ENCODE measurements at regions not wholly inside any gene's neighbourhood (a gene's known extent, or its start where the extent isn't known, plus 50 kb on each side); places are given as distances from the start of the nearest gene placed in this dataset.

DNA sequence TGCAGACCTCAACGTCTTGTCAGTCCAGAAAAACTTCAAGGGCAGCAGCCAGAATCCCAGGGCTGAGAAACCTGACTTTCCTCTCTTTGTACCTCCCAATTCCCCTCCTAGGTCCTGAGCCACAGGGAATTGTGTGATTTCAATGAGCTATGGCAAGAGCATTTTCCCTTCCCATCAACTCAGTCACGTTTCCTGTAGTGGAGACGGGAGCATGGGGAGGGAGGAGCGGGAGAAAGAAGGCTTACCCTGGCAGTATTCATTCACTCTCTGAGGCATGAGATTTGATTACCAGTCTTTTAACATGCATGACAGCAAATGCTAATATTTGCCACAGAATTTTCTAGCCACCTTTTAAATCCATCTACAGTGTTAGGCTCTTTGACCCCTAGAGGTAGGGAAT lies 109.4 kb upstream of the TBCA start:
- no peak overlapping the region for H3K4me3 Mint-ChIP-seq
- H3K36me3 Mint-ChIP-seq = no peaks in the 10 kb centered on the region
- TF ChIP-seq ZNF263 (CRISPR knock-in tag; IDR thresholded peaks at IDR 0.05; ENCODE audit: low read depth) (no peak), ZNF232 (CRISPR knock-in tag; IDR thresholded peaks at IDR 0.05) (no peak), SP1 (CRISPR knock-in tag; conservative IDR thresholded peaks at IDR 0.05) (no peak), ZNF671 (CRISPR knock-in tag; IDR thresholded peaks at IDR 0.05) (no peak), OVOL2 (CRISPR knock-in tag; IDR thresholded peaks at IDR 0.05; ENCODE audit: borderline replicate concordance) (no peak)
- TF ChIP-seq, protein P1, sequence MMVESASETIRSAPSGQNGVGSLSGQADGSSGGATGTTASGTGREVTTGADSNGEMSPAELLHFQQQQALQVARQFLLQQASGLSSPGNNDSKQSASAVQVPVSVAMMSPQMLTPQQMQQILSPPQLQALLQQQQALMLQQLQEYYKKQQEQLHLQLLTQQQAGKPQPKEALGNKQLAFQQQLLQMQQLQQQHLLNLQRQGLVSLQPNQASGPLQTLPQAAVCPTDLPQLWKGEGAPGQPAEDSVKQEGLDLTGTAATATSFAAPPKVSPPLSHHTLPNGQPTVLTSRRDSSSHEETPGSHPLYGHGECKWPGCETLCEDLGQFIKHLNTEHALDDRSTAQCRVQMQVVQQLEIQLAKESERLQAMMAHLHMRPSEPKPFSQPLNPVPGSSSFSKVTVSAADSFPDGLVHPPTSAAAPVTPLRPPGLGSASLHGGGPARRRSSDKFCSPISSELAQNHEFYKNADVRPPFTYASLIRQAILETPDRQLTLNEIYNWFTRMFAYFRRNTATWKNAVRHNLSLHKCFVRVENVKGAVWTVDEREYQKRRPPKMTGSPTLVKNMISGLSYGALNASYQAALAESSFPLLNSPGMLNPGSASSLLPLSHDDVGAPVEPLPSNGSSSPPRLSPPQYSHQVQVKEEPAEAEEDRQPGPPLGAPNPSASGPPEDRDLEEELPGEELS (CRISPR knock-in tag; IDR thresholded peaks at IDR 0.05) = no peak
- TF ChIP-seq, protein P2, sequence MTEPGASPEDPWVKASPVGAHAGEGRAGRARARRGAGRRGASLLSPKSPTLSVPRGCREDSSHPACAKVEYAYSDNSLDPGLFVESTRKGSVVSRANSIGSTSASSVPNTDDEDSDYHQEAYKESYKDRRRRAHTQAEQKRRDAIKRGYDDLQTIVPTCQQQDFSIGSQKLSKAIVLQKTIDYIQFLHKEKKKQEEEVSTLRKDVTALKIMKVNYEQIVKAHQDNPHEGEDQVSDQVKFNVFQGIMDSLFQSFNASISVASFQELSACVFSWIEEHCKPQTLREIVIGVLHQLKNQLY (CRISPR knock-in tag; IDR thresholded peaks at IDR 0.05) = no peak
- TF ChIP-seq, protein P3, sequence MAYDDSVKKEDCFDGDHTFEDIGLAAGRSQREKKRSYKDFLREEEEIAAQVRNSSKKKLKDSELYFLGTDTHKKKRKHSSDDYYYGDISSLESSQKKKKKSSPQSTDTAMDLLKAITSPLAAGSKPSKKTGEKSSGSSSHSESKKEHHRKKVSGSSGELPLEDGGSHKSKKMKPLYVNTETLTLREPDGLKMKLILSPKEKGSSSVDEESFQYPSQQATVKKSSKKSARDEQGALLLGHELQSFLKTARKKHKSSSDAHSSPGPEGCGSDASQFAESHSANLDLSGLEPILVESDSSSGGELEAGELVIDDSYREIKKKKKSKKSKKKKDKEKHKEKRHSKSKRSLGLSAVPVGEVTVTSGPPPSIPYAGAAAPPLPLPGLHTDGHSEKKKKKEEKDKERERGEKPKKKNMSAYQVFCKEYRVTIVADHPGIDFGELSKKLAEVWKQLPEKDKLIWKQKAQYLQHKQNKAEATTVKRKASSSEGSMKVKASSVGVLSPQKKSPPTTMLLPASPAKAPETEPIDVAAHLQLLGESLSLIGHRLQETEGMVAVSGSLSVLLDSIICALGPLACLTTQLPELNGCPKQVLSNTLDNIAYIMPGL (CRISPR knock-in tag; IDR thresholded peaks at IDR 0.05) = no peak
- TF ChIP-seq, protein P4, sequence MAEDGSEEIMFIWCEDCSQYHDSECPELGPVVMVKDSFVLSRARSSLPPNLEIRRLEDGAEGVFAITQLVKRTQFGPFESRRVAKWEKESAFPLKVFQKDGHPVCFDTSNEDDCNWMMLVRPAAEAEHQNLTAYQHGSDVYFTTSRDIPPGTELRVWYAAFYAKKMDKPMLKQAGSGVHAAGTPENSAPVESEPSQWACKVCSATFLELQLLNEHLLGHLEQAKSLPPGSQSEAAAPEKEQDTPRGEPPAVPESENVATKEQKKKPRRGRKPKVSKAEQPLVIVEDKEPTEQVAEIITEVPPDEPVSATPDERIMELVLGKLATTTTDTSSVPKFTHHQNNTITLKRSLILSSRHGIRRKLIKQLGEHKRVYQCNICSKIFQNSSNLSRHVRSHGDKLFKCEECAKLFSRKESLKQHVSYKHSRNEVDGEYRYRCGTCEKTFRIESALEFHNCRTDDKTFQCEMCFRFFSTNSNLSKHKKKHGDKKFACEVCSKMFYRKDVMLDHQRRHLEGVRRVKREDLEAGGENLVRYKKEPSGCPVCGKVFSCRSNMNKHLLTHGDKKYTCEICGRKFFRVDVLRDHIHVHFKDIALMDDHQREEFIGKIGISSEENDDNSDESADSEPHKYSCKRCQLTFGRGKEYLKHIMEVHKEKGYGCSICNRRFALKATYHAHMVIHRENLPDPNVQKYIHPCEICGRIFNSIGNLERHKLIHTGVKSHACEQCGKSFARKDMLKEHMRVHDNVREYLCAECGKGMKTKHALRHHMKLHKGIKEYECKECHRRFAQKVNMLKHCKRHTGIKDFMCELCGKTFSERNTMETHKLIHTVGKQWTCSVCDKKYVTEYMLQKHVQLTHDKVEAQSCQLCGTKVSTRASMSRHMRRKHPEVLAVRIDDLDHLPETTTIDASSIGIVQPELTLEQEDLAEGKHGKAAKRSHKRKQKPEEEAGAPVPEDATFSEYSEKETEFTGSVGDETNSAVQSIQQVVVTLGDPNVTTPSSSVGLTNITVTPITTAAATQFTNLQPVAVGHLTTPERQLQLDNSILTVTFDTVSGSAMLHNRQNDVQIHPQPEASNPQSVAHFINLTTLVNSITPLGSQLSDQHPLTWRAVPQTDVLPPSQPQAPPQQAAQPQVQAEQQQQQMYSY (CRISPR knock-in tag; IDR thresholded peaks at IDR 0.05) = no peak
- TF ChIP-seq, protein P5, sequence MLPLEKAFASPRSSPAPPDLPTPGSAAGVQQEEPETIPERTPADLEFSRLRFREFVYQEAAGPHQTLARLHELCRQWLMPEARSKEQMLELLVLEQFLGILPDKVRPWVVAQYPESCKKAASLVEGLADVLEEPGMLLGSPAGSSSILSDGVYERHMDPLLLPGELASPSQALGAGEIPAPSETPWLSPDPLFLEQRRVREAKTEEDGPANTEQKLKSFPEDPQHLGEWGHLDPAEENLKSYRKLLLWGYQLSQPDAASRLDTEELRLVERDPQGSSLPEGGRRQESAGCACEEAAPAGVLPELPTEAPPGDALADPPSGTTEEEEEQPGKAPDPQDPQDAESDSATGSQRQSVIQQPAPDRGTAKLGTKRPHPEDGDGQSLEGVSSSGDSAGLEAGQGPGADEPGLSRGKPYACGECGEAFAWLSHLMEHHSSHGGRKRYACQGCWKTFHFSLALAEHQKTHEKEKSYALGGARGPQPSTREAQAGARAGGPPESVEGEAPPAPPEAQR (CRISPR knock-in tag; IDR thresholded peaks at IDR 0.05) = no peak
- TF ChIP-seq, protein P6, sequence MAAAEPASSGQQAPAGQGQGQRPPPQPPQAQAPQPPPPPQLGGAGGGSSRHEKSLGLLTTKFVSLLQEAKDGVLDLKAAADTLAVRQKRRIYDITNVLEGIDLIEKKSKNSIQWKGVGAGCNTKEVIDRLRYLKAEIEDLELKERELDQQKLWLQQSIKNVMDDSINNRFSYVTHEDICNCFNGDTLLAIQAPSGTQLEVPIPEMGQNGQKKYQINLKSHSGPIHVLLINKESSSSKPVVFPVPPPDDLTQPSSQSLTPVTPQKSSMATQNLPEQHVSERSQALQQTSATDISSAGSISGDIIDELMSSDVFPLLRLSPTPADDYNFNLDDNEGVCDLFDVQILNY (CRISPR knock-in tag; IDR thresholded peaks at IDR 0.05) = no peak
- TF ChIP-seq, protein P7, sequence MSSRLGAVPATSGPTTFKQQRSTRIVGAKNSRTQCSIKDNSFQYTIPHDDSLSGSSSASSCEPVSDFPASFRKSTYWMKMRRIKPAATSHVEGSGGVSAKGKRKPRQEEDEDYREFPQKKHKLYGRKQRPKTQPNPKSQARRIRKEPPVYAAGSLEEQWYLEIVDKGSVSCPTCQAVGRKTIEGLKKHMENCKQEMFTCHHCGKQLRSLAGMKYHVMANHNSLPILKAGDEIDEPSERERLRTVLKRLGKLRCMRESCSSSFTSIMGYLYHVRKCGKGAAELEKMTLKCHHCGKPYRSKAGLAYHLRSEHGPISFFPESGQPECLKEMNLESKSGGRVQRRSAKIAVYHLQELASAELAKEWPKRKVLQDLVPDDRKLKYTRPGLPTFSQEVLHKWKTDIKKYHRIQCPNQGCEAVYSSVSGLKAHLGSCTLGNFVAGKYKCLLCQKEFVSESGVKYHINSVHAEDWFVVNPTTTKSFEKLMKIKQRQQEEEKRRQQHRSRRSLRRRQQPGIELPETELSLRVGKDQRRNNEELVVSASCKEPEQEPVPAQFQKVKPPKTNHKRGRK (CRISPR knock-in tag; IDR thresholded peaks at IDR 0.05; ENCODE audit: borderline replicate concordance) = no peak
- DNase-seq (ENCODE audit: low spot score) = no peak
- H3K27me3 Mint-ChIP-seq (ENCODE audit: low read depth) = peaks cover 8% of the 10 kb centered on the region
- ATAC-seq = no peak
- peaks cover 6% of the 10 kb centered on the region for H3K4me1 Mint-ChIP-seq
- no peaks in the 10 kb centered on the region for H3K9me3 Mint-ChIP-seq
- no peak overlapping the region for H3K27ac Mint-ChIP-seq
- ChIA-PET CTCF (no interaction called here), POLR2A (no interaction called here)
